ENCODE measurements at regions not wholly inside any gene's neighbourhood (a gene's known extent, or its start where the extent isn't known, plus 50 kb on each side); places are given as distances from the start of the nearest gene placed in this dataset.
A peak's percentile ranks its signal among the peaks of the same experiment; 100 is the strongest.

GRCh38 chr21:36601362-36601761, 97.6 kb upstream of the SIM2 start:
- peak overlapping the region; percentile 91; the same call in 1 of the 2 replicates for H3K27ac ChIP-seq
- TF ChIP-seq CTCF (conservative IDR thresholded peaks at IDR 0.05), result no peak

- TF ChIP-seq CTCF (conservative IDR thresholded peaks at IDR 0.05), result no peak
- peak overlapping the region; percentile 91 for H3K27ac ChIP-seq
Measured at GRCh38 chr21:36602735-36603134, 96.2 kb upstream of the SIM2 start.

GRCh38 chr21:36603221-36603620, 95.7 kb upstream of the SIM2 start:
- peak overlapping the region; percentile 91 for H3K27ac ChIP-seq
- no peak for TF ChIP-seq CTCF (conservative IDR thresholded peaks at IDR 0.05)

GRCh38 chr21:36605426-36605825, 93.5 kb upstream of the SIM2 start:
- H3K27ac ChIP-seq, result peak overlapping the region; percentile 91; the same call in 1 of the 2 replicates
- no peak for TF ChIP-seq CTCF (conservative IDR thresholded peaks at IDR 0.05)

- H3K27ac ChIP-seq, result peak overlapping the region; percentile 6; the same call in 1 of the 2 replicates
- no peak for TF ChIP-seq CTCF (conservative IDR thresholded peaks at IDR 0.05)
Measured at GRCh38 chr21:36606287-36606982, 92.5 kb upstream of the SIM2 start.

GRCh38 chr21:36606983-36607325, 92.0 kb upstream of the SIM2 start:
- peak overlapping the region; percentile 6; the same call in 1 of the 2 replicates for H3K27ac ChIP-seq
- TF ChIP-seq CTCF (conservative IDR thresholded peaks at IDR 0.05), result no peak

GRCh38 chr21:36608041-36608896, 90.6 kb upstream of the SIM2 start:
- no peak overlapping the region for H3K27ac ChIP-seq
- no peak for TF ChIP-seq CTCF (conservative IDR thresholded peaks at IDR 0.05)
